ENCODE measurements at regions not wholly inside any gene's neighbourhood (a gene's known extent, or its start where the extent isn't known, plus 50 kb on each side); places are given as distances from the start of the nearest gene placed in this dataset.

GRCh38 chr12:115166698-115167315 is 482.8 kb upstream of the TBX3 start:
- TF ChIP-seq CTCF (IDR thresholded peaks at IDR 0.05; ENCODE audit: poor library complexity, severe bottlenecking) = no peak
- no peak for TF ChIP-seq EZH2 (IDR thresholded peaks at IDR 0.05; ENCODE audit: borderline replicate concordance, insufficient read depth, low read length, poor library complexity, severe bottlenecking)
